CD4-positive, alpha-beta T cell (primary cell): ENCODE measurements at regions not wholly inside any gene's neighbourhood (a gene's known extent, or its start where the extent isn't known, plus 50 kb on each side); places are given as distances from the start of the nearest gene placed in this dataset.

ENCODE experiments used
- ATAC-seq: fragments of 200-7000 bp; cut with Tn5 transposase; one replicate; pipeline ENCODE4 v1.10.0; 2022; ENCODE audit warnings: mild to moderate bottlenecking; ENCODE audit not compliant: poor library complexity
- CTCF ChIA-PET: fragments of 350-600 bp; sonication (Branson Sonifier 250); formaldehyde crosslinking; loops from one replicate; lab custom pipeline; 2021; ENCODE audit warnings: antibody characterized with exemption, inconsistent platforms; lab: Charles Lee
- POLR2A ChIA-PET: fragments of 350-600 bp; sonication (Branson Sonifier 250); formaldehyde crosslinking; loops from one replicate; lab custom pipeline; 2021; ENCODE audit warnings: antibody characterized with exemption, inconsistent platforms; lab: Charles Lee
- DNase-seq, 14 experiments: peaks; one replicate each; pipeline ENCODE4 v3.0.0-alpha.2; 2013 to 2020; ENCODE audit warnings: mixed read lengths in 2 of 14
- H3K27ac ChIP-seq, 2 donors: one replicate each; pipeline versions ENCODE4 v1.5.1 to v1.7.0; 2013; ENCODE audit warnings: low read length in 2 of 2, low read depth in 1 of 2, mild to moderate bottlenecking in 1 of 2
- H3K27me3 ChIP-seq, 2 experiments: 1 replicate in 1 of 2; 2 replicates in 1 of 2; pipeline versions ENCODE4 v1.6.1 to v1.7.0; 2013; ENCODE audit warnings: low read length in 2 of 2, control low read depth in 1 of 2, mild to moderate bottlenecking in 1 of 2, moderate library complexity in 1 of 2; ENCODE audit not compliant: insufficient read depth in 2 of 2, control insufficient read depth in 1 of 2
- H3K36me3 ChIP-seq: one replicate; pipeline ENCODE4 v1.6.1; 2013; ENCODE audit warnings: low read length, control low read depth; ENCODE audit not compliant: insufficient read depth
- H3K4me1 ChIP-seq: one replicate; pipeline ENCODE4 v1.6.1; 2013; ENCODE audit warnings: low read length, control low read depth; ENCODE audit not compliant: insufficient read depth
- H3K4me3 ChIP-seq: one replicate; pipeline ENCODE4 v1.5.1; 2013; ENCODE audit warnings: mild to moderate bottlenecking, low read length, moderate library complexity
- H3K9me3 ChIP-seq, 2 experiments: 1 replicate in 1 of 2; 2 replicates in 1 of 2; pipeline versions ENCODE4 v1.6.1 to v1.7.0; 2013; ENCODE audit warnings: low read length in 2 of 2, mild to moderate bottlenecking in 2 of 2, control low read depth in 1 of 2, moderate library complexity in 1 of 2; ENCODE audit not compliant: control insufficient read depth in 1 of 2, insufficient read depth in 1 of 2
- H3K27ac Mint-ChIP-seq: one replicate; pipeline ENCODE4 v1.8.0; 2020; ENCODE audit warnings: mixed read lengths
- H3K27me3 Mint-ChIP-seq: one replicate; pipeline ENCODE4 v1.8.0; 2021; ENCODE audit warnings: mixed read lengths
- H3K36me3 Mint-ChIP-seq: one replicate; pipeline ENCODE4 v1.8.0; 2021; ENCODE audit warnings: low read depth, mixed read lengths
- H3K4me1 Mint-ChIP-seq: one replicate; pipeline ENCODE4 v1.8.0; 2021; ENCODE audit warnings: low read depth, mixed read lengths
- H3K4me3 Mint-ChIP-seq: one replicate; pipeline ENCODE4 v1.8.0; 2020; ENCODE audit warnings: mild to moderate bottlenecking, mixed read lengths
- H3K9me3 Mint-ChIP-seq: one replicate; pipeline ENCODE4 v1.8.0; 2020; ENCODE audit warnings: mixed read lengths
- intact Hi-C, 2 experiments: fragments of 100-400 bp; cut with DNase I in 1 of 2; cut with micrococcal nuclease in 1 of 2; formaldehyde crosslinking; loops; one replicate each; pipeline versions ENCODE4 v1.15.1 to v1.9.0; 2023 to 2025; cut with DNase I, micrococcal nuclease
- TF ChIP-seq, protein P1 (sequence below): fragments of 200-600 bp; IDR thresholded peaks from one replicate; pipeline ENCODE4 v1.8.0; 2022; ENCODE audit warnings: antibody characterized with exemption, mild to moderate bottlenecking

DNA sequence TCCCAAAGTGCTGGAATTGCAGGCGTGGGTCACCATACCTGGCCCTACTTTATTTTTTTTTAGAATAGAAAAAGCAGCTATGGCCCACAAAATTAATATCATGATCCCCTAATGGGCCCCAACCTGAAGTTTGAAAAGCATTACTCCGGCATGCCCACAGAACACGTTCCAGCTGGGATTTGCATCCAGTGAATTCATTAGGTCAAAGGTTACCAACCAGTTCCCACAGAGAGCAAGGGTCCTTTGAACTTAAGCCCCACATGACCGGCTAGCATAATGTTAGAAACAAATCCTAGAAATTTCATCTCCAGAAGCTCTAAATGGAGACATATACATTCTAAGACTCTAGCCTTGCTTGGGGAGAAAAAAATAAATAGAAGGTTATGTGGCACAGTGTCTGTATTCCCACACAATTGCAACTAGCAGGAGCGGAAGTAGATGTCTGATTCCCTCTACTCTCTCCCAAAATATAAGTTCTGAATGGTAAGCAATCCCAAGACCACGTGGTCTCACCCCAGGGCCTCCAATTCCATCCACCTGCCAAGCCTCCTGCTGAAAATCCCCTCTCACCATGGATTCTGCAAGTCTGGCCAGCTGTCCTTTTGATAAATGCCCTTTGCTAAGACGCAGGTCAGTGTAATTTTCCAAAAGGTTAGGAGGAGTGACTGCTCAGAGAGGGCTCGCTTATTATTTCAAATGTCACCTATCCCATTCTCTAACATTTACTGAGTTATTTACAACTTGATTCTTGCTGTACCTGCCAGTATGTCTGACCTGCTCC, 395.8 kb downstream of the NPIPA8 start:
- Mint-ChIP-seq H3K36me3 (no peaks in the 10 kb centered on the region), H3K4me3 (no peak overlapping the region), H3K27me3 (peaks cover 20% of the 10 kb centered on the region), H3K4me1 (peaks cover 13% of the 10 kb centered on the region), H3K9me3 (no peaks in the 10 kb centered on the region), H3K27ac (no peak overlapping the region)
- no peaks in the 10 kb centered on the region for H3K9me3 ChIP-seq
- no peak overlapping the region for H3K27ac ChIP-seq
- H3K4me3 ChIP-seq = no peak overlapping the region
- TF ChIP-seq, protein P1, sequence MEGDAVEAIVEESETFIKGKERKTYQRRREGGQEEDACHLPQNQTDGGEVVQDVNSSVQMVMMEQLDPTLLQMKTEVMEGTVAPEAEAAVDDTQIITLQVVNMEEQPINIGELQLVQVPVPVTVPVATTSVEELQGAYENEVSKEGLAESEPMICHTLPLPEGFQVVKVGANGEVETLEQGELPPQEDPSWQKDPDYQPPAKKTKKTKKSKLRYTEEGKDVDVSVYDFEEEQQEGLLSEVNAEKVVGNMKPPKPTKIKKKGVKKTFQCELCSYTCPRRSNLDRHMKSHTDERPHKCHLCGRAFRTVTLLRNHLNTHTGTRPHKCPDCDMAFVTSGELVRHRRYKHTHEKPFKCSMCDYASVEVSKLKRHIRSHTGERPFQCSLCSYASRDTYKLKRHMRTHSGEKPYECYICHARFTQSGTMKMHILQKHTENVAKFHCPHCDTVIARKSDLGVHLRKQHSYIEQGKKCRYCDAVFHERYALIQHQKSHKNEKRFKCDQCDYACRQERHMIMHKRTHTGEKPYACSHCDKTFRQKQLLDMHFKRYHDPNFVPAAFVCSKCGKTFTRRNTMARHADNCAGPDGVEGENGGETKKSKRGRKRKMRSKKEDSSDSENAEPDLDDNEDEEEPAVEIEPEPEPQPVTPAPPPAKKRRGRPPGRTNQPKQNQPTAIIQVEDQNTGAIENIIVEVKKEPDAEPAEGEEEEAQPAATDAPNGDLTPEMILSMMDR = no peak
- ChIA-PET CTCF (interaction anchor here (1.2 kb wide), 1 partner anchor 12 kb away, joined by 3 read pairs; no protein-coding TSS in a partner anchor), POLR2A (no interaction called here)
- DNase-seq (no peak), ATAC-seq (no peak)
- H3K27me3 ChIP-seq = peaks cover 2 to 7% of the 10 kb centered on the region in 2 experiments
- intact Hi-C loops = no loop called here
- no peaks in the 10 kb centered on the region for H3K4me1 ChIP-seq
- H3K36me3 ChIP-seq = no peaks in the 10 kb centered on the region

GRCh38 chr16:17939723-17940122, 396.8 kb downstream of the NPIPA8 start:
- POLR2A ChIA-PET = no interaction called here
- no peaks in the 10 kb centered on the region for H3K4me1 ChIP-seq
- TF ChIP-seq, protein P1 = no peak
- peaks cover 2 to 7% of the 10 kb centered on the region in 2 experiments for H3K27me3 ChIP-seq
- CTCF ChIA-PET = interaction anchor here (1.2 kb wide), 1 partner anchor 11 kb away, joined by 3 read pairs; no protein-coding TSS in a partner anchor
- H3K4me3 Mint-ChIP-seq = no peak overlapping the region
- H3K4me3 ChIP-seq = no peak overlapping the region
- H3K4me1 Mint-ChIP-seq = peaks cover 13% of the 10 kb centered on the region
- no peaks in the 10 kb centered on the region for H3K9me3 Mint-ChIP-seq
- ATAC-seq (no peak), DNase-seq (no peak)
- peaks cover 0 to 4% of the 10 kb centered on the region in 2 experiments for H3K9me3 ChIP-seq
- H3K27me3 Mint-ChIP-seq = peaks cover 12% of the 10 kb centered on the region
- H3K36me3 ChIP-seq = no peaks in the 10 kb centered on the region
- no peak overlapping the region for H3K27ac ChIP-seq
- intact Hi-C loops = no loop called here
- H3K27ac Mint-ChIP-seq = no peak overlapping the region
- no peaks in the 10 kb centered on the region for H3K36me3 Mint-ChIP-seq

- ChIA-PET POLR2A (no interaction called here), CTCF (no interaction called here)
- Histone ChIP-seq H3K4me3 (peak overlapping the region; percentile 34), H3K27ac (no peak overlapping the region), H3K36me3 (no peaks in the 10 kb centered on the region), H3K27me3 (peaks cover 2 to 7% of the 10 kb centered on the region in 2 experiments), H3K4me1 (no peaks in the 10 kb centered on the region), H3K9me3 (peaks cover 0 to 4% of the 10 kb centered on the region in 2 experiments)
- intact Hi-C loops = no loop called here
- ATAC-seq (no peak), DNase-seq (no peak)
- TF ChIP-seq, protein P1 = no peak
- Mint-ChIP-seq H3K27ac (no peak overlapping the region), H3K36me3 (no peaks in the 10 kb centered on the region), H3K4me3 (peak overlapping the region; percentile 13), H3K27me3 (peaks cover 6% of the 10 kb centered on the region), H3K4me1 (peaks cover 13% of the 10 kb centered on the region), H3K9me3 (no peaks in the 10 kb centered on the region)
These were observed 397.4 kb downstream of the NPIPA8 start for GRCh38 chr16:17939122-17939536.
